ENCODE measurements at regions not wholly inside any gene's neighbourhood (a gene's known extent, or its start where the extent isn't known, plus 50 kb on each side); places are given as distances from the start of the nearest gene placed in this dataset.

GRCh38 chrX:99857455-99857854 lies 552.6 kb downstream of the PCDH19 start:
- ChIA-PET CTCF (interaction anchor here (1.2 kb wide), 1 partner anchor 12 kb away, joined by 3 read pairs; no protein-coding TSS in a partner anchor), POLR2A (no interaction called here)
- DNase-seq (ENCODE audit: low read depth in 1 of 2, low spot score in 1 of 2) (no peak), FAIRE-seq (no peak), ATAC-seq (no peak)
- 0% methylated on average over 1 of the region's 1 CpG for WGBS (ENCODE audit: missing lambda C conversion rate)
- TF ChIP-seq HMGXB4 (CRISPR knock-in tag; IDR thresholded peaks at IDR 0.05; ENCODE audit: borderline replicate concordance) (no peak), POLR2A (IDR thresholded peaks at IDR 0.05; ENCODE audit: low read length) (no peak), CEBPB (IDR thresholded peaks at IDR 0.05) (no peak)
- Histone ChIP-seq H3K4me3 (no peak overlapping the region), H3K4me1 (no peaks in the 10 kb centered on the region), H3K27ac (no peak overlapping the region), H3K9me3 (no peaks in the 10 kb centered on the region), H3K4me2 (no peak overlapping the region)

GRCh38 chrX:99833821-99834220 lies 576.3 kb downstream of the PCDH19 start:
- TF ChIP-seq TFCP2L1 (CRISPR knock-in tag; IDR thresholded peaks at IDR 0.05): no peak
- no peak for TF ChIP-seq CEBPB (IDR thresholded peaks at IDR 0.05)
- TF ChIP-seq EHF (CRISPR knock-in tag; IDR thresholded peaks at IDR 0.05): no peak
- no peak for TF ChIP-seq FOSL2 (IDR thresholded peaks at IDR 0.05)
- TF ChIP-seq FOSL2 (CRISPR knock-in tag; IDR thresholded peaks at IDR 0.05): no peak
- no peak for TF ChIP-seq ZC3H11A (IDR thresholded peaks at IDR 0.05)
- TF ChIP-seq EHMT2 (IDR thresholded peaks at IDR 0.05; ENCODE audit: low read depth): no peak
- TF ChIP-seq HDAC2 (IDR thresholded peaks at IDR 0.05): no peak
- no peak for TF ChIP-seq SREBF2 (IDR thresholded peaks at IDR 0.05)
- TF ChIP-seq RNF2 (IDR thresholded peaks at IDR 0.05; ENCODE audit: borderline replicate concordance, low read depth): no peak
- no peak for TF ChIP-seq MYC (IDR thresholded peaks at IDR 0.05; ENCODE audit: borderline replicate concordance, low read length)
- no peak for TF ChIP-seq NR3C1 (IDR thresholded peaks at IDR 0.05)
- no peak for TF ChIP-seq FOSB (CRISPR knock-in tag; IDR thresholded peaks at IDR 0.05)
- no peak for TF ChIP-seq BHLHE40 (IDR thresholded peaks at IDR 0.05; ENCODE audit: low read depth, low read length)
- TF ChIP-seq ZNF302 (CRISPR knock-in tag; IDR thresholded peaks at IDR 0.05): no peak
- TF ChIP-seq CHD4 (IDR thresholded peaks at IDR 0.05; ENCODE audit: borderline replicate concordance): no peak
- no peak for TF ChIP-seq JUN (IDR thresholded peaks at IDR 0.05)
- TF ChIP-seq CTCF (IDR thresholded peaks at IDR 0.05): no peak
- no peak overlapping the region for H3K4me2 ChIP-seq
- no peak overlapping the region for H3K27ac ChIP-seq
- H3K4me1 ChIP-seq: no peaks in the 10 kb centered on the region
- ChIA-PET POLR2A (no interaction called here), CTCF (no interaction called here)
- ATAC-seq (no peak), DNase-seq (ENCODE audit: low read depth in 1 of 2, low spot score in 1 of 2) (no peak), FAIRE-seq (peak; percentile 43)
- H3K9me3 ChIP-seq: no peaks in the 10 kb centered on the region
- H3K4me3 ChIP-seq: no peak overlapping the region
- 0% methylated on average over 1 of the region's 1 CpG for WGBS (ENCODE audit: missing lambda C conversion rate)

- H3K27ac ChIP-seq: no peak overlapping the region
- no CpG with 5 or more reads among the region's 2 CpGs for WGBS (ENCODE audit: missing lambda C conversion rate)
- ChIA-PET POLR2A (no interaction called here), CTCF (no interaction called here)
- no peak overlapping the region for H3K4me2 ChIP-seq
- no peak for DNase-seq (ENCODE audit: low read depth in 1 of 2, low spot score in 1 of 2)
- ATAC-seq: no peak
- H3K4me1 ChIP-seq: no peaks in the 10 kb centered on the region
- H3K9me3 ChIP-seq: no peaks in the 10 kb centered on the region
- H3K4me3 ChIP-seq: no peak overlapping the region
- TF ChIP-seq KDM5A (IDR thresholded peaks at IDR 0.05): no peak
- TF ChIP-seq BHLHE40 (IDR thresholded peaks at IDR 0.05; ENCODE audit: low read depth, low read length): no peak
- no peak for TF ChIP-seq ELK1 (IDR thresholded peaks at IDR 0.05; ENCODE audit: low read depth, low read length)
- no peak for TF ChIP-seq FOSL2 (IDR thresholded peaks at IDR 0.05)
- TF ChIP-seq FOSL2 (CRISPR knock-in tag; IDR thresholded peaks at IDR 0.05): no peak
- TF ChIP-seq CEBPB (IDR thresholded peaks at IDR 0.05): no peak
- no peak for TF ChIP-seq HOXA7 (CRISPR knock-in tag; IDR thresholded peaks at IDR 0.05)
- TF ChIP-seq USF2 (IDR thresholded peaks at IDR 0.05): no peak
- TF ChIP-seq BCL3 (IDR thresholded peaks at IDR 0.05): no peak
- TF ChIP-seq HOXB13 (CRISPR knock-in tag; IDR thresholded peaks at IDR 0.05; ENCODE audit: low read depth): no peak
- no peak for TF ChIP-seq PHF8 (IDR thresholded peaks at IDR 0.05; ENCODE audit: borderline replicate concordance, low read depth)
- TF ChIP-seq ZC3H11A (IDR thresholded peaks at IDR 0.05): no peak
- no peak for FAIRE-seq
Measured at GRCh38 chrX:99820197-99820596, 589.9 kb downstream of the PCDH19 start.

Measured in A549 (cell line).